Parathyroid adenoma (tissue), 2 donors: ENCODE measurements at regions not wholly inside any gene's neighbourhood (a gene's known extent, or its start where the extent isn't known, plus 50 kb on each side); places are given as distances from the start of the nearest gene placed in this dataset.

Experiments used
- H2AFZ ChIP-seq: fragments of 300-600 bp; sonication (generic); one replicate; pipeline ENCODE4 v1.7.0; 2017; ENCODE audit warnings: antibody characterized with exemption, mild to moderate bottlenecking
- H3K27ac ChIP-seq: fragments of 300-600 bp; sonication (generic); one replicate; pipeline ENCODE4 v1.7.0; 2017
- H3K27me3 ChIP-seq: fragments of 300-600 bp; sonication (generic); one replicate; pipeline ENCODE4 v1.7.0; 2017; ENCODE audit warnings: low read length; ENCODE audit not compliant: control insufficient read depth, insufficient read depth
- H3K36me3 ChIP-seq: fragments of 300-600 bp; sonication (generic); one replicate; pipeline ENCODE4 v1.7.0; 2017; ENCODE audit warnings: low read length; ENCODE audit not compliant: control insufficient read depth, insufficient read depth
- H3K4me1 ChIP-seq: fragments of 300-600 bp; sonication (generic); one replicate; pipeline ENCODE4 v1.7.0; 2017; ENCODE audit warnings: control low read depth
- H3K4me2 ChIP-seq: fragments of 300-600 bp; sonication (generic); one replicate; pipeline ENCODE4 v1.7.0; 2017; ENCODE audit warnings: low read length
- H3K4me3 ChIP-seq: fragments of 300-600 bp; sonication (generic); one replicate; pipeline ENCODE4 v1.7.0; 2017; ENCODE audit warnings: low read depth, low read length
- H3K79me2 ChIP-seq: fragments of 300-600 bp; sonication (generic); one replicate; pipeline ENCODE4 v1.7.0; 2017; ENCODE audit warnings: control low read depth
- H3K9ac ChIP-seq: fragments of 300-600 bp; sonication (generic); one replicate; pipeline ENCODE4 v1.7.0; 2017; ENCODE audit warnings: mild to moderate bottlenecking
- H3K9me3 ChIP-seq: fragments of 300-600 bp; sonication (generic); one replicate; pipeline ENCODE4 v1.7.0; 2017; ENCODE audit warnings: low read length; ENCODE audit not compliant: control insufficient read depth
- CTCF ChIP-seq: fragments of 300-600 bp; sonication (generic); IDR thresholded peaks from one replicate; pipeline ENCODE4 v1.7.0; 2017; ENCODE audit warnings: antibody characterized with exemption, mild to moderate bottlenecking
- donor health status: primary hyperparathyroidism.

DNA sequence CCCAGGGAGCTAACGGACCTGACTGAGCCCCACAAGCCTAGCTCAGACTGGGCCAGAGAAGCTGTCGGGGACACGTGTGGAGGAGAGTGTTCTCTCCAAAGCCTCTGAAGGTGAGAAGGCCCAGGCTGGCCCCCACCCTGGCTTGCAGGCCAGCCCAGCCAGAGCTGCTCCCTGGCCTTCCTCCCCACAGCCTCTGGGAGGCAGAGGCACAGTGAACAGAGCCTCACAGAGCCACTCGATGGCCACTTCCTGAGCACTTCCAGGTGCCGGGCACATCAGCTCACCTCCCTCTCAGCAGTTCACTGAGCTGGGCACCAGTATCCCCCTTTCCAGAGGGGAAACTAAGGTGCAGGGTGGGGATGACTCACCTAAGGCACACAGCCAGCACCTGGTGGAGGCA is 109.4 kb upstream of the LINGO1 start:
- no peaks in the 10 kb centered on the region for H3K9me3 ChIP-seq
- H3K27me3 ChIP-seq: no peaks in the 10 kb centered on the region
- H3K4me3 ChIP-seq: no peak overlapping the region
- no peak overlapping the region for H3K4me2 ChIP-seq
- H3K36me3 ChIP-seq: no peaks in the 10 kb centered on the region
- no peaks in the 10 kb centered on the region for H3K4me1 ChIP-seq
- no peak overlapping the region for H3K9ac ChIP-seq
- H3K79me2 ChIP-seq: no peaks in the 10 kb centered on the region
- TF ChIP-seq CTCF: no peak
- H2AFZ ChIP-seq: no peak overlapping the region
- H3K27ac ChIP-seq: no peak overlapping the region

DNA sequence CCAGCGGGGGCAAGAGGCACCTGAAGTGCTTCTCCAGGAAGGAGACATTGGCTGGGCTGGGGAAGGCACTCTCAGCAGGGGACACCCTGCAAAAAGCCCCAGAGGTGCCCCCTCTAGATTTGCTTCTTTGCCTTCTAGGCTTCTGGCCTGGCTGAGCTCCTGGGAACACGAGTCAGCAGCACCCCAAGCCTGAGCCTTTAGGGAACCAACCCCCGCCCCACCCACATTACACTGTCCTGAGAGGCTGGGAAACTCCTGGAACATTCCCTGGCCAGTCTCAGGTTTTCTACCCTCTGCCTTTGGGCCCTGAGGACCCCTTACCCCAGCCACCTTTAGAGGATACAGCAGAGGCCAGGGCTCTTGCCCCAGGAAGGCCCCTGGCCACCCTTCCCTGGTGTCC is 108.4 kb upstream of the LINGO1 start:
- Histone ChIP-seq H3K4me2 (no peak overlapping the region), H3K4me3 (no peak overlapping the region), H2AFZ (no peak overlapping the region), H3K9ac (no peak overlapping the region), H3K79me2 (no peaks in the 10 kb centered on the region), H3K36me3 (no peaks in the 10 kb centered on the region), H3K27me3 (no peaks in the 10 kb centered on the region), H3K4me1 (no peaks in the 10 kb centered on the region), H3K27ac (no peak overlapping the region), H3K9me3 (no peaks in the 10 kb centered on the region)
- TF ChIP-seq CTCF: no peak

DNA sequence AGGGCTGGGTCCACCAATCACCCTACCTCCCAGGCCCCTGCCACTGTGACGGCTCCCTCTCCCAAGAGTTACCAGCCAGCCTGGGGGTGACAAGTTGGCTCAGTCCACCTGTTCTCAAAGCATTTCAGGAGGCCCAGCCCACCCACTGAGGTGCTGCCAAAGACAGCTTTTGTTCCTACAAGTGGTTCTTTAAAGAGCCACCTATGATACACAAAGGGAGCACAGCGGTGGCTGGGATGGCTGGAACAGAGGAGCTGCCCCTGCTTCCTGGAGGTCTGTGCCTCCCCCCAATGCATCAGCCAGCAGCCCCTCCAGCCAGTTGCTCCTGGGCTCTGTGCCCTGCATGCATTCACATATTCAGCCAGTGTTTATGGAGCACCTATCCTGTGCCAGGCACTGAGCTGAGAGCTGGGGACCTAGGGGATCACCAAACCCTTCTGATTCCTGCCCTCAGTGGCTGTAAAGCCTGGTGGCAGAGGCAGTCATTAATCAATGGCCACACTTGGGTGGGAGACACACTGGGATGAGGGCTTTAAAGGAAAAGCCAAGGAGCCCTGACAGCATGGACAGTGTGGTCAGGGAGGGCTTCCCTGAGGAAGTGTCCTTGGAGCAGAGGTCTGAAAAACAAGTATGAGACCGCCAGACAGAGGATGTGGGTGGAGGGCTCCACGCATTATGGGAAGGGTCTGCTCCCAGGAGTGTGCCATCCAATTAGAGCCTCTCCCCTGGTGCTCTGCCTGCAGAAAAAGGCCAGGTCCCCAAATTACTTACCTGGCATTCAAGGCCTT is 107.1 kb upstream of the LINGO1 start:
- H3K4me2 ChIP-seq: no peak overlapping the region
- no peak overlapping the region for H3K4me3 ChIP-seq
- no peak overlapping the region for H2AFZ ChIP-seq
- H3K79me2 ChIP-seq: no peaks in the 10 kb centered on the region
- H3K27ac ChIP-seq: no peak overlapping the region
- H3K36me3 ChIP-seq: no peaks in the 10 kb centered on the region
- no peak overlapping the region for H3K9ac ChIP-seq
- H3K4me1 ChIP-seq: no peaks in the 10 kb centered on the region
- H3K9me3 ChIP-seq: no peaks in the 10 kb centered on the region
- no peak for TF ChIP-seq CTCF
- no peaks in the 10 kb centered on the region for H3K27me3 ChIP-seq

GRCh38 chr15:77738441-77739302 is 106.0 kb upstream of the LINGO1 start:
- Histone ChIP-seq H3K4me1 (no peaks in the 10 kb centered on the region), H3K4me3 (no peak overlapping the region), H3K9me3 (no peaks in the 10 kb centered on the region), H3K36me3 (no peaks in the 10 kb centered on the region), H3K4me2 (no peak overlapping the region), H3K79me2 (no peaks in the 10 kb centered on the region), H2AFZ (no peak overlapping the region), H3K27me3 (no peaks in the 10 kb centered on the region), H3K9ac (no peak overlapping the region), H3K27ac (no peak overlapping the region)
- TF ChIP-seq CTCF: no peak
